Uterus (tissue), 3 donors: ENCODE measurements at regions not wholly inside any gene's neighbourhood (a gene's known extent, or its start where the extent isn't known, plus 50 kb on each side); places are given as distances from the start of the nearest gene placed in this dataset.
A peak's percentile ranks its signal among the peaks of the same experiment; 100 is the strongest.
"Not testable (repeated sequence)": the region's sequence is repeated elsewhere in the genome, so short reads cannot be mapped to it uniquely, and the experiment has no call there.

ENCODE experiments used
- DNase-seq, 2 donors: peaks; one replicate each; pipeline ENCODE4 v3.0.0-alpha.2; 2019 to 2020
- H3K27ac ChIP-seq, 2 donors: fragments of 200-600 bp; sonication (generic); 1 replicate in 1 of 2; 2 replicates in 1 of 2; pipeline ENCODE4 v1.5.1; 2016 to 2018
- H3K27me3 ChIP-seq, 2 donors: fragments of 200-600 bp; sonication (generic); one replicate each; pipeline ENCODE4 v1.5.1; 2018 to 2019; ENCODE audit warnings: control low read depth in 1 of 2
- H3K36me3 ChIP-seq, 2 donors: fragments of 200-600 bp; sonication (generic); one replicate each; pipeline ENCODE4 v1.5.1; 2019; ENCODE audit warnings: control low read depth in 1 of 2
- H3K4me1 ChIP-seq, 2 donors: fragments of 200-600 bp; sonication (generic); one replicate each; pipeline ENCODE4 v1.5.1; 2018 to 2019; ENCODE audit warnings: control low read depth in 1 of 2
- H3K4me3 ChIP-seq, 2 donors: fragments of 200-600 bp; sonication (generic); 1 replicate in 1 of 2; 2 replicates in 1 of 2; pipeline ENCODE4 v1.5.1; 2018 to 2019; ENCODE audit warnings: mild to moderate bottlenecking in 1 of 2
- H3K9me3 ChIP-seq, 2 donors: fragments of 200-600 bp; sonication (generic); one replicate each; pipeline ENCODE4 v1.5.1; 2019; ENCODE audit warnings: control low read depth in 1 of 2
- CTCF ChIP-seq, 4 experiments: fragments of 200-600 bp in 2 of 4; fragments of 450-650 bp in 2 of 4; sonication (generic) in 2 of 4; IDR thresholded peaks; one replicate each; pipeline ENCODE4 v1.5.1; 2016 to 2019; ENCODE audit warnings: antibody characterized with exemption in 4 of 4, mild to moderate bottlenecking in 2 of 4, moderate library complexity in 1 of 4
- POLR2A ChIP-seq, 2 donors: fragments of 450-650 bp; IDR thresholded peaks; one replicate each; pipeline ENCODE4 v1.6.1; 2016; ENCODE audit warnings: antibody characterized with exemption in 2 of 2, mild to moderate bottlenecking in 1 of 2, moderate library complexity in 1 of 2
- intact Hi-C: fragments of 100-400 bp; cut with DNase I; formaldehyde crosslinking; loops from one replicate; pipeline ENCODE4 v1.15.1; 2023; ENCODE audit warnings: low total_unique reads
- donor health status: DM: yes; HTN: yes; CAD: no.

- Histone ChIP-seq H3K9me3 (no peaks in the 10 kb centered on the region), H3K36me3 (no peaks in the 10 kb centered on the region), H3K4me1 (peaks cover 7 to 8% of the 10 kb centered on the region in 2 donors), H3K27ac (peak overlapping the region; percentile 85 to 96), H3K27me3 (no peaks in the 10 kb centered on the region), H3K4me3 (no peak overlapping the region)
- intact Hi-C loops = no loop called here
- no peak for DNase-seq
- no peak for TF ChIP-seq CTCF (IDR thresholded peaks at IDR 0.05)
- no peak for TF ChIP-seq POLR2A (IDR thresholded peaks at IDR 0.05)
These were observed 484.5 kb downstream of the DMAC1 start for GRCh38 chr9:7315116-7315515.

GRCh38 chr9:7313389-7313788, 486.2 kb downstream of the DMAC1 start:
- Histone ChIP-seq H3K4me3 (no peak overlapping the region), H3K36me3 (no peaks in the 10 kb centered on the region), H3K27ac (no peak overlapping the region), H3K9me3 (no peaks in the 10 kb centered on the region), H3K27me3 (no peaks in the 10 kb centered on the region), H3K4me1 (peaks cover 7 to 8% of the 10 kb centered on the region in 2 donors)
- DNase-seq = no peak
- TF ChIP-seq POLR2A (IDR thresholded peaks at IDR 0.05) = no peak
- TF ChIP-seq CTCF (IDR thresholded peaks at IDR 0.05) = no peak
- intact Hi-C loops = no loop called here

DNA sequence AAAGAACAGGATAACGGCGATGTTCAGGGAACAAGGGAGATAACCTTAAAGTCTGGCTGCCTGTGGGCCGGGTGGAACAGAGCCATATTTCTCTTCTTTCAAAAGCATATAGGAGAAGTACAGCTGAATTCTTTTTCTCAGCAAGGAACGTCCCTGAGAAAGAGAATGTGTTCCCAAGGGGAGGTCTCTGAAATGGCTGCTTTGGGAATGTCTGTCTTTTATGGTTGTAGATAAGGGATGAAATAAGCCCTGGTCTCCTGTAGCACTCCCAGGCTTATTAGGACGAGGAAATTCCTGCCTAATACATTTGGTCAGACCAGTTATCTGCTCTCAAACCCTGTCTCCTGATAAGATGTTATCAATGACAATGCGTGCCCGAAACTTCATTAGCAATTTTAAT, 490.5 kb downstream of the DMAC1 start:
- DNase-seq, H3K9me3 ChIP-seq, H3K27ac ChIP-seq, H3K36me3 ChIP-seq, intact Hi-C loops, H3K4me3 ChIP-seq, H3K4me1 ChIP-seq, H3K27me3 ChIP-seq: not testable (repeated sequence)

DNA sequence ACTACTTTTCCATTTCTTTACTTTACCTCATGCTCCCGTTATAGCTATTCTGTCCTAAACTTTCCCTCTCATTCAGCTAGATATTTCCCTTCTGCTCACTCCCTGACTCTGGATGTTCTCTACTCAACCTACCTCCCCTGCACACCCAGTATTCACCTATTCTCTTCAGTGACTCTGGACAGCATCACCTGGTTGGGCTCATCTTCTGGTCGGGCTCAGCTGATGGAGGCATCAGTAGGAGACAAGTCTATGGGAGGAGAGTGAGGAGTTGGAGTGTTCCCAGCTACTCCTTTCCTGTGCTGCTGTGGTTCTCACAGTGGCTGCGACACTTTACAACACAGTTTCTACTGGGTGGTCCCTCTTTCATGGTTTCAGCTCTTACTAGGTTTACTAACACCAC, 493.9 kb downstream of the DMAC1 start:
- H3K4me1 ChIP-seq = no peaks in the 10 kb centered on the region
- no peak for DNase-seq
- intact Hi-C loops = no loop called here
- no peaks in the 10 kb centered on the region for H3K27me3 ChIP-seq
- H3K9me3 ChIP-seq = no peaks in the 10 kb centered on the region
- no peaks in the 10 kb centered on the region for H3K36me3 ChIP-seq
- TF ChIP-seq CTCF (IDR thresholded peaks at IDR 0.05) (no peak), POLR2A (IDR thresholded peaks at IDR 0.05) (no peak)
- H3K27ac ChIP-seq = no peak overlapping the region
- H3K4me3 ChIP-seq = no peak overlapping the region

GRCh38 chr9:7304627-7304995, 495.0 kb downstream of the DMAC1 start:
- H3K9me3 ChIP-seq = no peaks in the 10 kb centered on the region
- no peak overlapping the region for H3K4me3 ChIP-seq
- DNase-seq = no peak

More at GRCh38 chr9:7304627-7304995, 495.0 kb downstream of the DMAC1 start:
- H3K27me3 ChIP-seq = no peaks in the 10 kb centered on the region
- no peaks in the 10 kb centered on the region for H3K36me3 ChIP-seq
- intact Hi-C loops = no loop called here
- TF ChIP-seq CTCF (IDR thresholded peaks at IDR 0.05) (no peak), POLR2A (IDR thresholded peaks at IDR 0.05) (no peak)
- H3K27ac ChIP-seq = peak overlapping the region in 1 of 2 donors; percentile 66
- no peaks in the 10 kb centered on the region for H3K4me1 ChIP-seq
